AG04449 (cell line): ENCODE measurements at regions not wholly inside any gene's neighbourhood (a gene's known extent, or its start where the extent isn't known, plus 50 kb on each side); places are given as distances from the start of the nearest gene placed in this dataset.

ENCODE experiments used
- CTCF ChIA-PET: fragments of 350-600 bp; formaldehyde crosslinking; extraction: SDS; loops from one replicate; lab custom pipeline; 2021; ENCODE audit warnings: antibody characterized with exemption; lab: Yijun Ruan, JAX
- POLR2A ChIA-PET: fragments of 400-600, 350-600 bp; formaldehyde crosslinking; extraction: SDS; loops from one replicate; lab custom pipeline; 2020; ENCODE audit warnings: antibody characterized with exemption, inconsistent platforms; lab: Yijun Ruan, JAX
- DNase-seq: peaks from one replicate; pipeline ENCODE4 v3.0.0-alpha.2; 2010; ENCODE audit warnings: low read depth, low spot score
- H3K4me3 ChIP-seq: 2 replicates; pipeline ENCODE4 v1.5.1; 2011; ENCODE audit warnings: low read depth, mild to moderate bottlenecking, control low read depth, low read length
- CTCF ChIP-seq: IDR thresholded peaks from one replicate; pipeline ENCODE4 v1.5.1; 2011; ENCODE audit warnings: mild to moderate bottlenecking, moderate library complexity, low read length, control low read depth, inconsistent platforms; ENCODE audit not compliant: insufficient read depth; ENCODE audit errors: missing control alignments

- POLR2A ChIA-PET = no interaction called here
- H3K4me3 ChIP-seq = no peak overlapping the region
- TF ChIP-seq CTCF = no peak
- CTCF ChIA-PET = no interaction called here
- no peak for DNase-seq
Observed at GRCh38 chr7:157485361-157485831, 148.6 kb downstream of the DNAJB6 start.

- H3K4me3 ChIP-seq = no peak overlapping the region
- no peak for TF ChIP-seq CTCF
- CTCF ChIA-PET = no interaction called here
- DNase-seq = no peak
- POLR2A ChIA-PET = no interaction called here
Observed at GRCh38 chr7:157486007-157486755, 149.4 kb downstream of the DNAJB6 start.

- no peak overlapping the region for H3K4me3 ChIP-seq
- TF ChIP-seq CTCF = no peak
- no peak for DNase-seq
- ChIA-PET POLR2A (no interaction called here), CTCF (no interaction called here)
Observed at GRCh38 chr7:157487046-157487770, 150.4 kb downstream of the DNAJB6 start.

- TF ChIP-seq CTCF = no peak
- DNase-seq = no peak
- POLR2A ChIA-PET = no interaction called here
- no peak overlapping the region for H3K4me3 ChIP-seq
- CTCF ChIA-PET = no interaction called here
Observed at GRCh38 chr7:157488281-157488680, 151.5 kb downstream of the DNAJB6 start.

GRCh38 chr7:157488966-157489365, 152.2 kb downstream of the DNAJB6 start:
- ChIA-PET POLR2A (no interaction called here), CTCF (no interaction called here)
- H3K4me3 ChIP-seq = no peak overlapping the region
- no peak for DNase-seq
- no peak for TF ChIP-seq CTCF
